ENCODE measurements at regions not wholly inside any gene's neighbourhood (a gene's known extent, or its start where the extent isn't known, plus 50 kb on each side); places are given as distances from the start of the nearest gene placed in this dataset.
"Not testable (repeated sequence)": the region's sequence is repeated elsewhere in the genome, so short reads cannot be mapped to it uniquely, and the experiment has no call there.

DNA sequence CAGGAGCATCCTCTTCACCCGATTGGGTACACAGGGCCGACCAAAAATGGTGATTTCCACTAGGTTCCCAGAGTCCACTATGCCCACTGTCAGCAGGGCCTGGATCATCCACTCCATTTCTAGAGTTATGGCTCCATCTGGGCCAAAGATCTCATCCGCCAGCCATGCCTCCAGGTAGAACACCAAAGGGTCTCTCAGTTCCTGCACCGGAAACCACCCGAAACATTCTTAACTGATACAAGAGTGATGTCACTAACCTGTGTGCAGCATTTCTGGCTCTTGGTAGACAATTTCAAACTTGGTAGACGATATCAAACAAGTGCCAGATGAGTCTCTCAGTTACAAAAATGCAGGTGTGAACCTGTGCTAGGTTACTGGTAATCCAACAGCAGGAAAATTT, 306.1 kb downstream of the BCOR start:
- no peak for TF ChIP-seq POLR2A (IDR thresholded peaks at IDR 0.05; ENCODE audit: low read depth, low read length)
- no peak for TF ChIP-seq POLR2AphosphoS5 (IDR thresholded peaks at IDR 0.05; ENCODE audit: low read depth, low read length)
- TF ChIP-seq TAF1 (IDR thresholded peaks at IDR 0.05; ENCODE audit: borderline replicate concordance, low read depth, low read length), result no peak
- FAIRE-seq (no peak), DNase-seq (ENCODE audit: insufficient read length) (no peak)

DNA sequence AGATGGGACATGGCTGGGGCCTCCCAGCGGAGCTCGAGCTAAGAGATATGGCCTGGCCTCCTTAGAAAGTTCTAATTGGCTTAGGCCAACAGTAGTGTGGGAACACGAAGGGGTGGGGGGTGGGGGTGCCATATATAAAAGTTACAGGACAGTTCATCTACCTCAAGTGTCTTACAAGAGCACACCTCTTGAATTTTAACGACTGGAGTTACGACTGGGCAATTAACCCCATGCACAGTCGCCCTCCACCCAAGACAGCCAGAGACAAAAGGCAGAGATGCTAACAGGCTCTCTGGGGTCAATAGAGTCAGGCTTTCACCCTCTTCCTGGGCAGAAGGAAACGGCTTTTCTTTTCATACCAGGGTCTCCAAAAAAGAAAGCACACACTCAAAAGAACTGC, 302.2 kb downstream of the BCOR start:
- no peak for DNase-seq (ENCODE audit: insufficient read length)

DNA sequence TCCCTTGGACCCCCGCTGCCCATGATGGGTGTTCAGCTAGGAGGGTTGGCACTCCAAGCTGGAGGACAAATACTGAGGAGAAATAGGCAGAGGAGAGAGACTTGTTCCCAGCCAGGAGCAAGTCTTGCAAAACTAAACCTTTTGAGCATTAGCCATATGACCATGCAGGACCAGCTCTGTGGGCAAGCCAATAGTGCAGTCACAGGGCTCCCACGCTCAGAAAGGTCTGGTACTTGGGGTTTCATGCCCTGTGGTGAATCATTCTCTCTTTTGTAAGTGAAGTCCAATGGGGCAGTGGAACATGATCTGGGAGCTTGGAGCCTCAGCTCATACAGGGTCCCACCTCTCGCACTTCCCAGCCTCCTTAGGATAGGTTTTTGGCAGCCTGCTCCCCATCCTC, 300.9 kb downstream of the BCOR start:
- FAIRE-seq (no peak), DNase-seq (ENCODE audit: insufficient read length) (no peak)
- TF ChIP-seq POLR2AphosphoS5 (IDR thresholded peaks at IDR 0.05; ENCODE audit: low read depth, low read length) (no peak), POLR2A (IDR thresholded peaks at IDR 0.05; ENCODE audit: low read depth, low read length) (no peak), TAF1 (IDR thresholded peaks at IDR 0.05; ENCODE audit: borderline replicate concordance, low read depth, low read length) (no peak)

More for the DNA sequence above, 302.2 kb downstream of the BCOR start:
- no peak for FAIRE-seq
- no peak for TF ChIP-seq TAF1 (IDR thresholded peaks at IDR 0.05; ENCODE audit: borderline replicate concordance, low read depth, low read length)
- TF ChIP-seq POLR2AphosphoS5 (IDR thresholded peaks at IDR 0.05; ENCODE audit: low read depth, low read length), result no peak
- no peak for TF ChIP-seq POLR2A (IDR thresholded peaks at IDR 0.05; ENCODE audit: low read depth, low read length)

DNA sequence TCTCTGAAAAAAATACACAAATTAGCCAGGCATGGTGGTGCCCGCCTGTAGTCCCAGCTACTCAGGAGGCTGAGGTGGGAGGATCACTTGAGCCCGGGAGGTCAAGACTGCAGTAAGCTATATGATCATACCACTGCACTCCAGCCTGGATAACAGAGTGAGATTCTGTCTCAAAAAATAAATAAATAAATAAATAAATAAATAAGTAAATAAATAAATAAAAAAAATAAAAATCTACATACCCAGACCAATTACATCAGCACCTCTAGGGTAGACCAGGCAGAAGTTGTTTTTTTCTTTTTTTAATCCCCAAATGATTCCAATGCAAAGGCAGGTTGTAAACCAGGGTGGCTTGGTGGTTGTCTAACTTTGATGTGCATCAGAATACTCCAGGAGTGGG, 299.3 kb downstream of the BCOR start:
- not testable (repeated sequence) for DNase-seq (ENCODE audit: insufficient read length); FAIRE-seq

DNA sequence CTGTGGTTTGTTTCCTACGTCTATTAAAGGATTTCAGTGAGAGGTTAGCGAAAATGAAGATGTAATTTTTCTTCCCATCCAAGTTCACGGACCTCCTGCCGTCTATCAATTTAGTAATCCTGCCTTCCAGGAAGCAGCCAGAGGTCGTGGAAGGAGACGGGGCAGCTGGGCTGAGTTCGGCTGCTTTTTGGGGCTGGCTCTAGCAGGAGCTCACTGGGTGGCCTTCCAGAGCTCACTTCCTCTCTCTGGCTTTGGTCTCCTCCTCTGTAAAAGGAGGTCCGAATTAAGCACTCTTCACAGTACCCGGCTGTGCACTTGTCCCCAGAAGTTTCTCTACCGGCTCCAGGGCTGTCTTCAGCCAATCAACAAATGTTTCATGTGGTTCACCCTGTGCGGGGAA, 295.4 kb downstream of the BCOR start:
- no peak for TF ChIP-seq POLR2A (IDR thresholded peaks at IDR 0.05; ENCODE audit: low read depth, low read length)
- no peak for TF ChIP-seq POLR2AphosphoS5 (IDR thresholded peaks at IDR 0.05; ENCODE audit: low read depth, low read length)
- no peak for TF ChIP-seq TAF1 (IDR thresholded peaks at IDR 0.05; ENCODE audit: borderline replicate concordance, low read depth, low read length)
- FAIRE-seq (no peak), DNase-seq (ENCODE audit: insufficient read length) (no peak)

DNA sequence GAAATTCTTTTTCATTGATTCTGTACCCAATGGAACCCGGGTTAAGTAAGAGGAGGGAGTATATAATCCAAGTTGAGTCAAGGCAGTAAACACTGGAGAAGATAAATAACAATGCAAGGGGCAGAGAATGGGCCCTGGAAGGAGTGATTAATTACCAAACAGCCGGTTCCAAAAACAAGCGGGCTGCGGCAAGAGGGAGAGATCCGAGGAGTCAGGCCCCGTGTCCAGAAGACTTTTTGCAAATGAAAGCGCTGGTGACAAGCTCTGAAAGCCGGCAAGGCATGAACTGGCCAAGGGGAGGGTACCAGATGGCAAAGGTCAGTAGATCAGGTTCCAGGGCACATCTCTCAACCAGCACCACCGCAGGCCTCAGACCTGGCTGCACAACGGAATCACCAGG, 294.9 kb downstream of the BCOR start:
- FAIRE-seq (no peak), DNase-seq (ENCODE audit: insufficient read length) (no peak)
- no peak for TF ChIP-seq POLR2AphosphoS5 (IDR thresholded peaks at IDR 0.05; ENCODE audit: low read depth, low read length)
- TF ChIP-seq TAF1 (IDR thresholded peaks at IDR 0.05; ENCODE audit: borderline replicate concordance, low read depth, low read length), result no peak
- TF ChIP-seq POLR2A (IDR thresholded peaks at IDR 0.05; ENCODE audit: low read depth, low read length), result no peak

DNA sequence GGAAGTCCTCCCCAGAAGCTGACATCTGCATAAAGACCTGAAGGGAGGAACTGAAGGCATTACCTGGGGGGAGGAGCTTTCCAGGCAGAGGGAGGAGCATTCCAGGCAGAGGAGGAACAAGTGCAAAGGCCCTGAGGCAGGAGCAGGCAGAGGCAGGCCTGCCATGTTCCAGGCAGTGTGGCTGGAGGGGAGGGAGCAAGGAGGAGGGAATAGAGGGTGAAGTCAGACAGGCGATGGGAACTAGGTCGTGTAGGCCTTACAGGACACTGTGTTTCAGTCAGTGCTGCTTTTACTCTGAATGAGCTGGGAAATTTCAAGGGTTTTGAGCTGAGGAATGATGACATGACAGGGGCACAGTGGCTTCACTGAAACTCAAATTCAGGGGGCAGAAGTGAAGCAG, 292.7 kb downstream of the BCOR start:
- DNase-seq (ENCODE audit: insufficient read length), result no peak
- TF ChIP-seq POLR2A (IDR thresholded peaks at IDR 0.05; ENCODE audit: low read depth, low read length) (no peak), TAF1 (IDR thresholded peaks at IDR 0.05; ENCODE audit: borderline replicate concordance, low read depth, low read length) (no peak), POLR2AphosphoS5 (IDR thresholded peaks at IDR 0.05; ENCODE audit: low read depth, low read length) (no peak)
- no peak for FAIRE-seq

DNA sequence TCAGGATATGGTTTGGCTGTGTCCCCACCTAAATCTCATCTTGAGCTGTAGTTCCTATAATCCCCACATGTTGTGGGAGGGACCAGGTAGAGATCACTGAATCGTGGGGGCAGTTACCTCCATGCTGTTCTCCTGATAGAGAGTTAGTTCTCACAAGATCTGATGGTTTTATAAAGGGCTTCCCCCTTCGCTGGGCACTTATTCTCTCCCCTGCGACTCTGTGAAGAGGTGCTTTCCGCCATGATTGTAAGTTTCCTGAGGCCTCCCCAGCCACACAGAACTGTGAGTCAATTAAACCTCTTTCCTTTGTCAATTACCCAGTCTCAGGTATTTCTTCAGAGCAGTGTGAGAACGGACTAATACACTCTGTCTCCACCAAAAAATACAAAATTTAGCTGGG, 291.9 kb downstream of the BCOR start:
- DNase-seq (ENCODE audit: insufficient read length) (no peak), FAIRE-seq (no peak)
- no peak for TF ChIP-seq POLR2AphosphoS5 (IDR thresholded peaks at IDR 0.05; ENCODE audit: low read depth, low read length)
- TF ChIP-seq POLR2A (IDR thresholded peaks at IDR 0.05; ENCODE audit: low read depth, low read length), result no peak
- no peak for TF ChIP-seq TAF1 (IDR thresholded peaks at IDR 0.05; ENCODE audit: borderline replicate concordance, low read depth, low read length)

DNA sequence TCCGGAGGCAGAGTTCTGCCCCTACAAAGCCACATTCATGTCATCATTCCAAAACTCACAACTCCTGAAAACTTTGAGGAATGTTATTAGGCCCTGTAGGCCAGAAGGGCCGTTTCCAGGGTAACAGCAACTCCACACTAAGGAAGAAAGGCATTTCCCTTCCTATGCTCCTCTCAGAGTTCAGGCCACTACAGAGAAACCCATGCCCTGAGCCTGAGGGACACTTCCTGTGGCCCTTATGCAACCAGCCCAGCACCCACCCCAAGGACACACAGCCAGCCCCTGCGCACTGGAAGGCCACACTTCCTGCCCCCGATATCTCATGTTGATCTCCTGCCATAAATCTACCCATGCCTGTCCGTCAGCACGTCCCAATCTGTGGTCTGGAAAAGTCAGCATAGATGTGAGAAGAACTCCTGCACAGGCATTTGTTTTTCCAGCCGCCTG, 289.3 kb downstream of the BCOR start:
- DNase-seq (ENCODE audit: insufficient read length) (no peak), FAIRE-seq (no peak)
- no peak for TF ChIP-seq TAF1 (IDR thresholded peaks at IDR 0.05; ENCODE audit: borderline replicate concordance, low read depth, low read length)
- TF ChIP-seq POLR2AphosphoS5 (IDR thresholded peaks at IDR 0.05; ENCODE audit: low read depth, low read length), result no peak
- TF ChIP-seq POLR2A (IDR thresholded peaks at IDR 0.05; ENCODE audit: low read depth, low read length), result no peak

DNA sequence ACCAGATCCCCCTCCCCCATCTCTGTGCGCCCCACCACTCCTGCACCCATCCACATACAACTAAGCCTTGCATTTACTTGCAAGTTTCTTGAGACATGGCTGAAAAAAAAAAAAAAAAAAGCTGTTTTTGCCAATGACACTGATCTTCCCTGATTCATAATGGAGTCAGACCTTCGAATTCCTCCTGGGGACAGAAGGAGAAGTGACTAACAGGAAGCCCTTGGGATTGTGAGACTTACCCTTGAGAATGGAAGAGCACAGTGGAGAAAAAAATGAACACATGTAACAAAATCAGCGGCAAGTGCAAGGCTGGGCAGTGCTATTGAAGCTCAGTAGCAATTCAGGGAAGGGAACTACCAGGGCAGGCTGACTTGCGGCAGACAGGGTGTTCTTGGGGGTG, 288.4 kb downstream of the BCOR start:
- no peak for TF ChIP-seq POLR2AphosphoS5 (IDR thresholded peaks at IDR 0.05; ENCODE audit: low read depth, low read length)
- TF ChIP-seq TAF1 (IDR thresholded peaks at IDR 0.05; ENCODE audit: borderline replicate concordance, low read depth, low read length), result no peak
- no peak for TF ChIP-seq POLR2A (IDR thresholded peaks at IDR 0.05; ENCODE audit: low read depth, low read length)
- FAIRE-seq (no peak), DNase-seq (ENCODE audit: insufficient read length) (no peak)

DNA sequence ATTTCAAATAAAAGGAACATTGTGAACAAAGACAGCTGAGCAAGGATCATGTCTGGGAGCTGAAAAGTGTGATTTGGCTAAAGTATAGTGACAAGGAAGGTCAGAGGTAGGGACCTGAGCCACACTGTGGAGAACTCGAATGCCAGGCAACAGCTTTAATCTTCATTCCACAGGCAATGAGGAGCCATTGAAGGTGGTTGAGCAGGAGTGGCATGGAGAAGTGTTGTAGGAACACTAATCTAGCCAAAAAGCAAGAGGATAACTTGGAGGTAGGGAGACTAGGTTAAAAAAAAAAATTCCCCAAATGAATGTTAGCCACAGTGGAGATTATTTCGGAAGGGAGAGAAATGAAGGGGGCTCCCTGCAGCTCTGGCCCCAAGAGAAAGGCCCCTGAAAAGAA, 286.9 kb downstream of the BCOR start:
- DNase-seq (ENCODE audit: insufficient read length), result no peak
- TF ChIP-seq POLR2AphosphoS5 (IDR thresholded peaks at IDR 0.05; ENCODE audit: low read depth, low read length) (no peak), TAF1 (IDR thresholded peaks at IDR 0.05; ENCODE audit: borderline replicate concordance, low read depth, low read length) (no peak), POLR2A (IDR thresholded peaks at IDR 0.05; ENCODE audit: low read depth, low read length) (no peak)
- FAIRE-seq, result no peak

DNA sequence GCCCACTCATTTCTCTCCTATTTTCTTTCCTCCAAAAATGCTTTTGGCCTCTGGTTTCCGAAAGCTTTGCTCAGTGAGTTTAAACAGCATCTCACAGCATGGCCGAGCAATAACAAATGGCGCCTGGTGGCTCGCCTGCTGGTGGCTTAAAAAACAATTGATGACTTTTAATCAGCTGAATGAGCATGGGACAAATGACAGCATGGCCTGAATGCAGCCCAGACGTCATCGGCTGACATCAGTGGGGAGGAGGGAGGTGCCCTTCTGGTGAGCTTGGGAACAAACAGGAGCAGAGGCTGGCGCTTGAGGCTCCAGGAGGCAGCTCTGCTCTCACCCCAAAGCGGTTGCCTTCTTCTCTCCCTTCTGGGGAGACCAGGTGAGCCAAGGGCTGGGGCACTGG, 286.4 kb downstream of the BCOR start:
- FAIRE-seq (no peak), DNase-seq (ENCODE audit: insufficient read length) (no peak)
- no peak for TF ChIP-seq POLR2A (IDR thresholded peaks at IDR 0.05; ENCODE audit: low read depth, low read length)
- no peak for TF ChIP-seq TAF1 (IDR thresholded peaks at IDR 0.05; ENCODE audit: borderline replicate concordance, low read depth, low read length)
- TF ChIP-seq POLR2AphosphoS5 (IDR thresholded peaks at IDR 0.05; ENCODE audit: low read depth, low read length), result no peak

DNA sequence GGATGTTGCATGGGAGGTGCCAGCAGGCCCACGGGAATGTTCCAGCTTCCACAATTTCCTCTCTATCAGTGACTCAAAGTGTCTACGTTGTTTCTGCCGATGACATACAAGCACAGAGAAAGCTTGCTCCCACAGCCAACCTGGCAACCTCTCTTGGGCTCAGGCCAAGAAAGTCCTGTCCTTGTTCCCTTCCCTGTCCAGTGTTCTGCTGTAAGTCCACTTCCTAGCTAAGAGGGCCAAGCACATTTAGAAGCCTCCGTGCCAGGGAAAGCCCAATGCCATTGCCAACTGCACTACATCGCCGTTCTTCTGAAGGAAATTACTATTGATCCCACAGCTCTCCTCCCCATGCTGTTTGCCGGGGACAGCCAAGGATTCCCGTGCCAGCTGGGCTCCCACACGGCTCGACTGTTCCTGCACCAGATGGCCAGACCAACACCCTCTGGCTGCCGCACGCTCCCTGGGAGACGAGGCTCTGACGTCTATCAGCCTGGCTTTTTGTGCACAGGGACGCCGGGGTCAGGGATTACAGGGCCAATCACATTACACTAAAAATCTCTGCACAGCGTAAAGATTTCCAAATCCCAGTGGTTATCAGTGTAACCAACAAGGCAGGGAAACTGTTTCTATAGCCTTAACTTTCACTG, 284.0 kb downstream of the BCOR start:
- DNase-seq (ENCODE audit: insufficient read length), result no peak
- FAIRE-seq, result no peak
- TF ChIP-seq POLR2A (IDR thresholded peaks at IDR 0.05; ENCODE audit: low read depth, low read length) (no peak), TAF1 (IDR thresholded peaks at IDR 0.05; ENCODE audit: borderline replicate concordance, low read depth, low read length) (no peak), POLR2AphosphoS5 (IDR thresholded peaks at IDR 0.05; ENCODE audit: low read depth, low read length) (no peak)

Measured in GM12892 (cell line).